Epithelial cell of proximal tubule (primary cell): ENCODE measurements at regions not wholly inside any gene's neighbourhood (a gene's known extent, or its start where the extent isn't known, plus 50 kb on each side); places are given as distances from the start of the nearest gene placed in this dataset.

Source experiments
- DNase-seq: peaks from one replicate; pipeline ENCODE4 v3.0.0-alpha.2; 2011; ENCODE audit warnings: low read depth
- H3K4me3 ChIP-seq: 2 replicates; pipeline ENCODE4 v1.5.1; 2011; ENCODE audit warnings: low read depth, mild to moderate bottlenecking, low read length
- TF ChIP-seq, protein P1 (sequence below): conservative IDR thresholded peaks from 2 replicates; pipeline ENCODE4 v1.5.1; 2012; ENCODE audit warnings: low read depth, mild to moderate bottlenecking, low read length

- no peak overlapping the region for H3K4me3 ChIP-seq
- no peak for DNase-seq
- TF ChIP-seq, protein P1, sequence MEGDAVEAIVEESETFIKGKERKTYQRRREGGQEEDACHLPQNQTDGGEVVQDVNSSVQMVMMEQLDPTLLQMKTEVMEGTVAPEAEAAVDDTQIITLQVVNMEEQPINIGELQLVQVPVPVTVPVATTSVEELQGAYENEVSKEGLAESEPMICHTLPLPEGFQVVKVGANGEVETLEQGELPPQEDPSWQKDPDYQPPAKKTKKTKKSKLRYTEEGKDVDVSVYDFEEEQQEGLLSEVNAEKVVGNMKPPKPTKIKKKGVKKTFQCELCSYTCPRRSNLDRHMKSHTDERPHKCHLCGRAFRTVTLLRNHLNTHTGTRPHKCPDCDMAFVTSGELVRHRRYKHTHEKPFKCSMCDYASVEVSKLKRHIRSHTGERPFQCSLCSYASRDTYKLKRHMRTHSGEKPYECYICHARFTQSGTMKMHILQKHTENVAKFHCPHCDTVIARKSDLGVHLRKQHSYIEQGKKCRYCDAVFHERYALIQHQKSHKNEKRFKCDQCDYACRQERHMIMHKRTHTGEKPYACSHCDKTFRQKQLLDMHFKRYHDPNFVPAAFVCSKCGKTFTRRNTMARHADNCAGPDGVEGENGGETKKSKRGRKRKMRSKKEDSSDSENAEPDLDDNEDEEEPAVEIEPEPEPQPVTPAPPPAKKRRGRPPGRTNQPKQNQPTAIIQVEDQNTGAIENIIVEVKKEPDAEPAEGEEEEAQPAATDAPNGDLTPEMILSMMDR: no peak
Observed at GRCh38 chr10:107490389-107490788, 325.9 kb upstream of the SORCS1 start.

GRCh38 chr10:107487284-107487683 is 322.8 kb upstream of the SORCS1 start:
- no peak overlapping the region for H3K4me3 ChIP-seq
- TF ChIP-seq, protein P1: no peak
- DNase-seq: no peak

- DNase-seq: no peak
- H3K4me3 ChIP-seq: no peak overlapping the region
- TF ChIP-seq, protein P1: no peak
Observed at GRCh38 chr10:107485019-107485418, 320.5 kb upstream of the SORCS1 start.

DNA sequence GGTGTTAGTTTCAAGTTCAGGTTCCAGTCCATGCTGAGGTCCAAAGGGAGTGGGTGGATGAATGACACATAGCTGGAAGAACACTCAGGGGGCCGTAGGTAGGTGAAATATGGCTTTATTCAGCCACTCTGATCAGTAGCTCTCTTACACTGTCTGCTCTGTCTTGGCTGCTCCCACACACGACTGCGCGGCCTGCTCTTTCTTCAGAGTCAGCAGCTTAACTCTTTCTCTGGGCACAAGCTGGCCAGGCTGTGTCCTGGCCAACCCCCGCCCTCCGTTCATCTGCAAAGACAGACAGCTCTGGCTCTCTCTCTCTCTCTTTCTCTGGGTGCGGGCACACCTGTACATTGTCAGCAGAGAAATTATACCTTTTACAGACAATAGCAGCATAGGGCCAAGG is 317.4 kb upstream of the SORCS1 start:
- DNase-seq: no peak
- H3K4me3 ChIP-seq: no peak overlapping the region
- TF ChIP-seq, protein P1: no peak

DNA sequence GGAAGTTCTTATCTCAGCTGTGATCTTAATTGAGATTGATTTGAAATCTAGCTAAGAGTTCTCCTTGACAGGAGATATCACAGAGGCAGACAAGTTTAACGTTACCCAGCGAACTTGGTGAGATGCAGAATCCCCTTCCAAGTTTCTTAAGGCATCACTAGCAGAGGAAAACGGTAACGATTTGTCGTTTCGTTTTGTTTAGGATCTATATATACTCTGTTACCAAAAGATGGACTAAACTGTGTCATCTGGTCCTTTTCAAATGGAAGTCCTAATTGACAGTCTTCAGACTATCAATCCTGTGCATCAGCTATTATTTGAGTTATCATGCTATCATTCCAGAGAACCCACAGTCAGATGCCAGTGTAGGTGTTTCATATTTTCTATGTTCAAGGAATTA is 316.7 kb upstream of the SORCS1 start:
- no peak for DNase-seq
- H3K4me3 ChIP-seq: no peak overlapping the region
- TF ChIP-seq, protein P1: no peak

GRCh38 chr10:107480781-107481180 is 316.3 kb upstream of the SORCS1 start:
- TF ChIP-seq, protein P1: no peak
- no peak for DNase-seq
- H3K4me3 ChIP-seq: no peak overlapping the region

DNA sequence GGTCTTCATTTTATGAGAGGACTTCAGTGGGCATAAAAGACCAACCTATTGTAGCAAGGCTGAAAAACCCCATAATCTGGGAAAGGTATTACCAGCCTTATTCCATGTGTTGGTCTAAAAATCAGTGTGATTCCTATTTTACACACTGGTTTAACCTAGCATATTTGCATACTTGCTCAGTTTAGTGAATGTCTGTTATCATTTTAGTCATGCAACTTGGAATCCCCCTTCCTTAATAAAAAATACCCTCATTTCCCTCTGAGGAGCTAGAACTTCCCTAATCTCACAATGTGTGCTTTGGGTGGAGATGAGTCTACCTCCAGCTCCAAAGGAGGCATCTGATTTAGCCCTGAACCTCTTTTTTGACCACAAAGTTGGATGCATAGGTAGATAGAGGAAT is 312.8 kb upstream of the SORCS1 start:
- no peak overlapping the region for H3K4me3 ChIP-seq
- TF ChIP-seq, protein P1: no peak
- DNase-seq: no peak
